Inferior parietal cortex (tissue), 1 donor: ENCODE measurements at regions not wholly inside any gene's neighbourhood (a gene's known extent, or its start where the extent isn't known, plus 50 kb on each side); places are given as distances from the start of the nearest gene placed in this dataset.
"Not testable (repeated sequence)": the region's sequence is repeated elsewhere in the genome, so short reads cannot be mapped to it uniquely, and the experiment has no call there.

Experiments used
- DNase-seq: peaks from one replicate; pipeline ENCODE4 v3.0.0-alpha.2; 2016; ENCODE audit errors: extremely low spot score

DNA sequence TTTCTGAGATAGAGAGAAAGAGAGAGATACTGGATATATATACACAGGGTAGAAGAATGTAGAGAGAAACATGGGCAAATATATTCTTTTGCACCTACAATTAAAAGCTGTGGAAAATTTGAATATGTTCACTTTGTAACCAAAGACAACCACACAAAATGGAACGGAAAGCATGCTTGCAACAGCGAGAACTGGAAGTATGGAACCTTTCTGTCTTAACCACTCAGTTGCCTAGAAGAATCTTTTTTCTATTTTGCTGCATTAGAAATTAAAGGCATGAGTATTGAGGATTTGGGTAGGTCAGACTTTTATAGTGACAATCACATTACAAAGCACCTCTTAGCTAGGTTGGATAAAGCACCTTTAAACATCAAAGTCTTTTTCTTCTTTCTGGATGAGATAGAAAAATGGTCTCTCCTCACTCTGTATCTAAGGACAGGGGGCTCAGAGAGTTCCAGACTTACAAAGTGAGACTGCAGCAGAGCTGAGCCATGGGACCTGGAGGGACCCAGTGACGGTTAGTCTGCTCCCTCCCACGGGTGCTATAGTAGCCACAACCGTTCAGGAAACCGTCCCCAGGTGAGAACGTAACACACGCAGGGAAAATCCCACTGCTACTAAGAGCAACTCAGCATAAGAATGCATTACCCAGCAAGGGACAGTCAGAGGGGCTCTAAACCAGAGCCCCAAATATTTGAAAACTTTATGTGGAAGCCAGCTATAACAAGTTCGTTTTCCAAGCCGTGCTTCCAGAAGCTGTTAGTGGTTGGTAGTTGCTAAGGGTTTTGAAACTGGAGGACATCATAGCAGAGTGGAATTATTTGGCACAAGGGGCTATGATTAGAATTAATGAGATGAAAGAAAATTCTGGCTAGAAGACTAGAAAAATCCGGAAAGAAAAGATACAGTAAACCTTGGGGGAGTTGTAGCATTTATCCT is 97.1 kb downstream of the DAD1 start:
- no peak for DNase-seq

DNA sequence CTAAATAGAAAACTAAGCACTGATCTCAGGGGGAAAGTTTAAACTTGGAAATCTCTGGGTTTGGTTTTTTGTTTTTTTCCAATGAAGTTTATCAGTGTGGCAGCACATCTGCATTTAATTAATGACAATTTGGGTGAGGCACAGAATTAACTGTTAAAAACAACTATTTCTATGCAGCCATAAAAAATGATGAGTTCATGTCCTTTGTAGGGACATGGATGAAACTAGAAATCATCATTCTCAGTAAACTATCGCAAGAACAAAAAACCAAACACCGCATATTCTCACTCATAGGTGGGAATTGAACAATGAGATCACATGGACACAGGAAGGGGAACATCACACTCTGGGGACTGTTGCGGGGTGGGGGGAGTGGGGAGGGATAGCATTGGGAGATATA is 98.0 kb downstream of the DAD1 start:
- not testable (repeated sequence) for DNase-seq

DNA sequence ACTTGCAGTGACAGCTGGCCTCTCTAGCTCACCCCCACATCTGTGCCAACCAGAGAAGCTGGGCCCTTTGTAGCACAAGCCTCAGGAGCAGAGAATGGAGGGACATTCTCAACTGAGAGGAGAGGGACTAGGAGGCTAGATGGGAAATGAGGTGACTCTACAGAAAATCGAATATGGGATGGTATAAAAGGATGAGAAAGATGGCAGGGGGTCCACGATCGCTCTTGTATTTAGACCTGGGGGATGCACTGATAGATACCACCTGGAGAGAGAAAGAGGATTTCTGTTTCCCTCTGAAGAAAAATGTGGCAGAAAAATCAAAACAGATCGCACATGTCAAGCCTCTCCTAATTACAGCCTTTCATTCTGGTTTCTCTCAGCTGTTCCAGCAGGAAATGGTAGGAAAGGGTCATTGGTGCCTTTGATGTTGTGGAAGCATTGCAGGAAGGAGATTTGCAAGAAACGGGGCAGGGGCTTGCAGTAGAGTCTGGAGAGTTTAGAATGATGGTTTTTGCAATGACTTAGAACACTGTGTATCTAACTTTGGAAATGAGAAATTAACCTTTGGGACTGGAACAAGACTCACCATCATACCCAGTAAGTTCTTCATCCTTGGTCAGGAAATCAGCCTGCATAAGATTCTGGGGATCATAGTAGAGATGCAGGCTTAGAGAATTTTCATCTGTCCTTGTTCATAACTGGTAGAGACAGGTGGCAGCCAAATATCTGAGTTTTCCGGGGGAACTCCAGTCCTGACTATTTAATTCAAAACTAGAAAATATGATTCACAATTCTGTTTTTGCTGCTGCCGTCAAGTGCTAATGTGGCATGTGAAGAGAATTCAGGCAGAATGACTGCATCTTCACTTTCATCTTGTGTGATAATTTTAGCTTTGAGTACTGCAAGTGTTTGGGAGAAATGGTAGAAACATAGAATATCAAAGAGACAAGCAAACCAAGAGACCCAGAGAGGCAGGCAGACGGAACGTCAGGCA is 98.8 kb downstream of the DAD1 start:
- DNase-seq: peak; percentile 36

DNA sequence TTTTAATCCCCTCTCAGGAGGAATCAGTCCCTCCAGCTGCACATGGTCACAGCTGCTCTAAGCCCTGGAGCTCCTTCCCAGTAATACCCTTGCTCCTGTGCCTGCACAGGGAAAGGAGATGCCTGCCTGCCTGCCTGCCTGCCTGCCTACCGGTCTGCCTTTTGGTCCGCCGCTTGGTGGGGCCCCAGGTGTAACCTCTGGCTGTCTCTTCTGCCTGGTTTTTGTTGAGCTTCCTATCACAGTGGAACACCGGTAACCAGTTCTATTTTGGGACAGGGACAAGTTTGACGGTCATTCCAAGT is 99.8 kb downstream of the DAD1 start:
- DNase-seq: no peak

DNA sequence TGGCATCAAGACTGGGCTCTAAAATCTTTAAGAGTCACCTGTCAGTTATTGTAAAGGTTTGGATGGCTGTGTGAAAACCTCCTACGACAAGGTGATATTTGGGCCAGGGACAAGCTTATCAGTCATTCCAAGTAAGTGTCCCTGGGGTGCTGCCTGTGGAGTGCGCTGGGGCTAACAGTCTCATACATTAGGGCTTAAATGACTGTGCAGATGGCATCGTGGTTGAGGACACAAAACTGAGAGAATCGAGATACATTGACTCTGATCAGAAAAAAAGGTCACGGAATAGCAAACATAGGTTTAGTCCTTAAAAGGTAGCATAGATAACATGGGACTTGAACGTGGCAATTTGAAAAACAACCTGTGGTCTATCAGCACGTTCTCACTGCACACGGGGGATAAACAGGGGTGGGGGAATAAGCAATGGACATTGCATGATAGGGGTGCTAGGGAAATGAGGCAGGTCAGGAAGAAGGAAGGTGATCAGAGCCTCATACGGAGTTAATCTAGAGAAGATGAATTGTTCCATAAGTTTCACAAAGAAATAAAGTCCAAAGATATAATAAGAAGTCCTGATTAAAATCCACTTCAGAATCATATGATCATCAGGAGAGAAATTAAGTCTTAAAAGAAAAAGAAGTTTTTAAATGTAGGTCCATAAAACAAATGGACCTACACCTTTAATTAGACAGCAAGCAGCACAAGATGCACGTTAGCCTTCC is 100.3 kb downstream of the DAD1 start:
- no peak for DNase-seq

DNA sequence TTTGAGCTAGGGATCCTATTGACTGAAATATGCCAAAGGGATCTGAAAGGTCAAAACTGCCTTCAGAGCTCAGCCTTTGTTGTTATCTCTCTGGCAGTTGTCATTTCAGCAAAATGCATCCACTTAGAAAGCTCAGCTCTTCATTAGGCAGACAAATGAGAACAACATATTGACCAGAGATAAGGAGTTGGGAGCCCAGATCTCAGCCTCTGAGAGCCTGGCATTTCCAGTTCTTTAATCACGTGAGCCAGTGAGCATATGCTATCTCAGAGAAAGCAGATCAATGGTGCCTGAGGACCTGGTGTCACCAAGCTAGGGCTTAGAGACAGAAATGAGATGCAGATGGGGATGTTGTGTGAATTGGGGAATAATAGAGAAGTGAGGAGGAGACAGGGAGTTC is 101.1 kb downstream of the DAD1 start:
- no peak for DNase-seq

DNA sequence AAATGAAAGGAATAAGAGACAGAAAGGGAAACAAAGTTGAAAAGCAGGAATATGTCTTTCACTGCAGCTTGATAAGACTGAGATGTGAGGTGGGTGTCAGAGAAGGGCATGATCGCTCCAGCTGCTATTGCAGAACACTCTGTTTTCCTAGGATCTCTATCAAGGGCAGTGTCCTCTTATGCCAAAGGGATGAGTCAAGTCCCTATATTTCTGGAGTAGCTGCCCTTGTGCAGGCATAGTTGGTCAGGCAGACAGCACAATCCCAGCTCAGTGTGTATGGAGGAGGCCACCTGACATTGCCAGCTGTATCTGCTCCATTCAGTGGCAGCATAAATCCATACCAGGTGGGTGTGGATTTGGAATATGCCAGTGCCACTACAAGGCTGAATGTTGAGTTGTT is 101.6 kb downstream of the DAD1 start:
- no peak for DNase-seq

DNA sequence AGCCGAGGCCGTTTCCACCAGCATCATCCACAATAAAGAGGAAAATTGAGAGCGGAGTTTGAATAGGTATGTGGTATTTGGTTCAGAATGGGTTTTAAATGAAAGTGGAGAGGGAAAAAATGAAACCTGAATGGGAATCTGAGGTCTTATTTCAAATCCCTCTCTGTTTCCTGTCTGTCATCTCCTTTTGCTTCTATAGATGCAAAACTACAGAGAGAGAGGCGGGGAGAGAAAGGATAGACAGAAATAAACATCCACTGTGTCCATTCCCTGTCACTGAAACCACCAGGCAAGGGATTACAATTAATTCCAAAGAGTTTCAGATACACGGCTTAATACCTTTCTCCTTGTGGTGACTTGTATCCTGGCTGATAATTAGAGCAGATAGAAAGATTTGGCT is 102.3 kb downstream of the DAD1 start:
- DNase-seq: no peak

DNA sequence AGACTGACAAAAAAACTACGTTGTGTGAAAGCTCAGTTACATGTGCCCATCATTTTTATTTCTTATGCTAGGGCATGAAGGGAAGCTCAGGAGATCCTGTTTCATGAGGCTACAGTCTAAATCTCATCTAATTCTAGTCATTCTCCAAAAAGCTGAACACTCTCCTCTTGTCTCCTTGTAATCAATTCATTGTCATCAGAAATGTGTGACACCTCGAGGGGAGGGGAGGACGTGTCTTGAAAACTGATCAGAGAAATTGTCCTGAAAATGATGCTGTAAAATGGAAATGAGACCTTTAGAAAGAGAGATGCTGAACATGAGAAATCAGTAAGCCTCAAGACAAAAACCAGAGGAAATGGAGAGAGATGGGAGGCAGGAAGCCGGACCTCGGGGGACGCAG is 103.4 kb downstream of the DAD1 start:
- no peak for DNase-seq

DNA sequence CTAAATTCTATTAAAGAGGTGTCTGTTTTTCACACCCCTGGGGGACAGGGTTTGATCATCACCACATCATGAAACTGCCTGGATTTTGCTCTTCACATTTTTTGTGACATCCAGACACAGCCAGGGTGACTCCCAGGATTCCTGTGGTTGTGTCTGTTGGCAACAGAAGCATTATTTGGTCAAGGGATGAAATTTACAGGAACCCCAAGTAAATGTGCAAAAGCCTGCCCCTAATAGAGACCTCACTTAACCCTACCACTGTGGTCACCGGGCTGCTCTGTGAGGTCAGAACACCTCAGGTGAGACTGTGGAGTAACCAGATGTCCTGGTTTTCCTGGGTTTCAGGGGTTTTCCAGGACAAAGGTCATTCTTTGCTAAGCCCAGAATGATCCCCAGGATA is 103.8 kb downstream of the DAD1 start:
- no peak for DNase-seq

DNA sequence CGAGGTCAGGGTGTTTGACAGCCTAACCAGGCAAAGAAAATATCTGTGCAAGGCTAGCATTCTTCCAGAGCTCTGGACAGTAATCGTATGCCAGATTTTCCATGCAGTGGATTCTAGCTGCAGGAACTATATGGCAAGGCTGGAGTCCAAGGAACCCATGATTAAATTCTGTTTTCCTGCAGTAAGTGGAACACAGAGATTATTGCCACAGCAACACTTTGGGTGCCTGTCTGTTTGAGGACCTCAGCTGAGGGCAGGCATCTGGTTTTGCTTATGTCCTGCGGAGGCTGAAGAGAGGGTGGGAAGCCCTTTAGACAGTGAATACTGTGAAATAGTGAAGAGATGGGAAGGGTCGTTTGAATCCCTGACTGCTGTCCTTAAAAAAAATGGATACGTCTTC is 104.4 kb downstream of the DAD1 start:
- no peak for DNase-seq

DNA sequence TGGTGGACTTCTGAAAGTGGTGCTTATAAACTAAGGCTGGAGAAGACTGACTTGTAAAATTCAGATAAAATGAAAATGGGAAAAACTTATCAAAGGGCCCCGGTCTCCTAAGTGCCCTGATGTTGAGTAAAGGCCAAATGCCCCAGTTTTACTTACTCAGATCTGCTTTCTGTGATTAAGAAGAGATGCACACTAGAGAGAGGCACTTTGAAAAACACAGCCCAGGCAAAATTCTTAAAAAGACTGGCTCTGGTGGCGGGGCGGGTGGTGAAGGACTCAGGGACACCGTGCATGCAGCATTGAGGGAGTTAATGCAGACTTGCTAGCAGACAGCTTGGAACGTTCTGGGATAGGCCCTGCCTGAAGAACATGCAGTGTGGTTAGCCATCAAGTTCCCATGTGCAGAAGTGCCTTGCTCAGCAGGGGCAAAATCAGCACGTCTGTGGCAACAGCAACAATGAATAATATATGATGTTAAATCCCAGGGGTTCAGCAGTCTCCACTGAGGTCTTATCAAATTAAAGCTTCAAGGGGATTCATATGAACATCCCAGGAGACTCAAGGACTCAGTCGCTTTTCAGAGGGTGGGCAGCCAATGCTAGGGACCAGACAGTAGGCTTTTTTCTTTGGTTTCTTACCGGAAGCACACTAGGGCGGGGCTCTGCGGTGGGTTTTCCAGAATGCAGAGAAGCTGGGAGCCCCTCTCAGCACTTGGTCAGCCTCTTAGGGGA is 105.0 kb downstream of the DAD1 start:
- no peak for DNase-seq

DNA sequence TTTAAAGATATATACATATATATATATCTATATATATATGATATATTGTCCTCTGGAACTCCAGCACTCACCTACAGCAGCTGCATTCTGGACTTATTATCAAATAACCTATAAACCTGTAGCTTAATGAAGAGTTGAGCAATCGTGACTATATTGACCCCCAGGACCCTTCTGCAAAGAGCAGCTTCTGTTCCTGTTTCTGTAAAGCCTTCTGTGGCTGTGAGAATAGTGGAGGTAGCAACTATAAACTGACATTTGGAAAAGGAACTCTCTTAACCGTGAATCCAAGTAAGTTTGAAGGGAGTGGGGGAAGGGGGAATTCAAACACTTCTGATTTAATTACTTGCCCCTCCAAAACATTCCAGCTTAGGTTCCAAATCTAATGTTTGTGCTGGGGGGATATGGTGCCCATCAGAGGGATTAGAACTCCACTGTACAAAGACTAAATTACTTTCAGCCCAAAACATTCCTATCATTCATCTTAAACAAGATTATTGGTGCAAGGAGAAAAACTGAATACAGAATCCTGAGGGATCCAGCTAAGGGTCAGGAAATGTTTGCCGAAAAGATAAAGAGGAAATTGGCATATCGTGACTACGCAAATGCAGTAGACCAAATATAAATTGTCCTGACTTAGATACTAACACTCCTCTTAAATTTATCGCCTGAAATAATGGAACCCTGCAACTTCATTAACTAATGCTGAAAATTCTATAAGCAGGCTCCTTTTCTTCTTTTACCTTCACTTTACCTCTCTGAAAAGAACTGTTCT is 106.1 kb downstream of the DAD1 start:
- DNase-seq: no peak

DNA sequence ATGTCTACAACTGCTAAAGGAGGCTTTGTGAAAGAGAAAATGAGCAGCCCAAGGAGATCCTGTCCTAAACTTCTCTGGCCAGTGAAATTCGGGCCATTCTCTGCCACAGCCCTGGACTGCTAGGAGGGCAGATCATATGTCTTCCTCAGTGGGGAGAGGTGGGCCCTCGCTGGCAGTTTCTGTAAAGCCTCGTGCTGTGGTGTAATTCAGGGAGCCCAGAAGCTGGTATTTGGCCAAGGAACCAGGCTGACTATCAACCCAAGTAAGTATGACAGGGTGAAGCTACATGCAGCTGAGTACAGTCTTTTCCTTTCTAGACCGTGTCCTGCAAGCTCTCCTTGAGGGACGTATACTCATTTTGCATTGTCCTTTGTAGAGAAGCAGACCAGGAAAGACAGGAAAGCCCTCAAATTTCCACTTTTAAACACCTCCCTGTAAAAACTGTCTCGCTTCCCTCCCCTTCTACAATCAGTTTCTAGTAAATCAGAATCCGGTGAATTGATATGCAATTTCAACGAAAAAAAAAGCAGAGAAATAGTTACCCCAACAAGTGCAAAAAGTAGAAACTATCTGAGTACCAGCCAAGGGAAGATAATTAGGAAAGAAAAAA is 106.8 kb downstream of the DAD1 start:
- DNase-seq: no peak

DNA sequence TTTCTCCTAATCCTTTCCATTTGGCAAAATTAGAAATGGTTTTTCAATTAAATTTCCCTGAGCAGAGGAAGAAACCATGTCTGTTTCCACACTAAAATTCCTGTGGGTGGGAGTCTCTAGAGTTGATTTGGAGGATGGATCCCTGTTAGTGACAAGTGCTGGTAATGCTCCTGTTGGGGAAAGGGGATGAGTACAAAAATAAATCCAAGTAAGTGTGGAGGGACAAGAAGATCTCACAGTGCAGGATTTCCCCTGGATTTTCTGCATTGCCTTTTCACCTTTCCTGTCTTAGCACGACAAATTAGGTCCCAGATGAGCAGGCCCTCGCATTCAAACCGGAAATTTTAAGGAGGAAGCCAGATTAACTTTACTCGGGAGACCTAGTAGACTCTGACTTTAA is 107.5 kb downstream of the DAD1 start:
- no peak for DNase-seq

DNA sequence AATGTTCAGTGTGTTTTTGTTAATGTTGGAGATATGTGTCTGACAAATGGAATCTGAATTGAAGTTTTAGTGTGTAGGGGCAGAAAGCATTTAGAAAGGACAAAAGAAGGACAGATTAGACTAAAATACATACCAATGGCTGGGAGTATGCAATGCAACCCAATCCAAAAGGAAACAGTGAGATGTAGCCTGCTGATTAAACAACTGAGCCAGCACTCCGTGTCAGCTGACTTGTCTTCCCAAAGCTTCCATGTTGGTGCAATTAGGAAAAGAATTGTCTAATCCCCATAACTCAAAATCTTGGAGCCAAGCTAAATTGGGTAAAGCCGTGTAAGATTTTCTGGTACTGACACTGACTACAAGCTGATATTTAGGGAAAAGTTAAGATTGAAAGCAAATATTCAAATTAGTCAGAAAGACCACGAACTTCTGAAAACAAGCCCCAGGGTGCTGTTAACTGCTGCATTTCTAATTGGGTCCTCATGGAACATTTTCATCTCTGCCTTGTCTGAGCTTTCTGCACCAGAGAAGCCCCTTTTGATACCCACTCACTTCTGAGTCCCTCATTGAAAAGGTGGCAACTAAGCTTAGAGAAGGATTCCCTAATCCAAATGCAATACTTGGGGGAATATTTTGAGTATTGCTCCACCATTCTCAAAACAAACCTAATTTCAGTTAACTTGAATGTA is 109.1 kb downstream of the DAD1 start:
- no peak for DNase-seq

DNA sequence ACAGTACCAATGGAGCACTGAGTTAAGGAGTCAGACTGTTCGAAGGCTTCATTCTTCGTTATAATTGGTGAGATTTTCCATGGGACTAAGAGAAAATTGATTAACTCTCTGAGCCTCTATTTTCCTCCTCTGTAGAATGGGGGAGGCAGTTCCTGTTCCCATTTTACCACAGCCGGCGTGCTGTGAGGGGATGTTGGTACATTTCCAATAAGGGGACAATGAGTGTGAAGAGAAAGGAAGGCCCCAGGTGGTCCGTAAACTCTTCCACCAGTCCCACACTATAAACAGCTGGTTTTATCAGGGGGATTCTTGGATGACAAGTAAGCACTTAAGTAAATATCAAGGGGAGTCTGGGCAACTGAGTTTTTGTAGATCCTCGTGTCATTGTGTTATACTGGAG is 109.9 kb downstream of the DAD1 start:
- DNase-seq: no peak

DNA sequence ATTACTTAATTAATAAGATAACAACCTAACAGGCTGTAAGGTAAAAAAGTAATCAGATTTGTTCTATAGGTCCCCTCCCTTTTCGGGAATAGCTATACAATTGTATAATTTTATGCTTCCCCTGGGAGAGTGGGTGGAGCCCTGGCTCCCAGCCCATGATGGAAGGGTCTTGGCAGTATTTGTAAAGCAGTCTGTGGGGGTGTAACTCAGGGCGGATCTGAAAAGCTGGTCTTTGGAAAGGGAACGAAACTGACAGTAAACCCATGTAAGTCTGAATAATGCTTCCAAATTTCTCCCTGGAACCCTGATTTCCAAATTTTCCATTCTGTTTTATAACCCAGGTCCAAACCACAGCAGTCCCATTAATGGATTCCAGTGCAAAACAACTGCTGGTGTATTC is 110.4 kb downstream of the DAD1 start:
- DNase-seq: no peak

DNA sequence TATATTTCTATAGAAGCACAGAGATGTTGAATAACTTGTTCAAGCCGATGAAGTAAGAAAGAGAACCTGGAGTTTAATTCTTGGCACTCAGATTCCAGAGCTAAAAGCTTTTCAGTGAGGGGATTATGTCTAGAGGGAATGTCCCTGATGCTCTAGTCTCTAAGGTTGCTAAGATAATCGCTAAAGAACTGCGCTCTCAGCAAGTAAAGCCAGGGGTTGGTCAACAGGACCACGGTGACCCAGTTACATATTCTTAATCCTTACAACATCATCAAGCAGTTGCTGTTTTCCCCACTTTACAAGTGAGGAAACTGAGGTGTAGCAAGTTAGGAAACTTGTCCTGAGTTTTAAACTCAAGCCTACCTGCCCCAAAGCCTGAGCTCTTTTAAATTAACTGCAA is 110.8 kb downstream of the DAD1 start:
- DNase-seq: no peak
